ENCODE measurements at regions not wholly inside any gene's neighbourhood (a gene's known extent, or its start where the extent isn't known, plus 50 kb on each side); places are given as distances from the start of the nearest gene placed in this dataset.
"Not testable (repeated sequence)": the region's sequence is repeated elsewhere in the genome, so short reads cannot be mapped to it uniquely, and the experiment has no call there.

- no peak for DNase-seq
- Histone ChIP-seq H3K27ac (no peak overlapping the region), H3K4me1 (no peaks in the 10 kb centered on the region), H3K9me3 (no peaks in the 10 kb centered on the region), H3K4me3 (replicated peaks in 1 of 3) (no peak overlapping the region), H3K27me3 (no peaks in the 10 kb centered on the region), H3K36me3 (no peaks in the 10 kb centered on the region)
- TF ChIP-seq, protein P1, sequence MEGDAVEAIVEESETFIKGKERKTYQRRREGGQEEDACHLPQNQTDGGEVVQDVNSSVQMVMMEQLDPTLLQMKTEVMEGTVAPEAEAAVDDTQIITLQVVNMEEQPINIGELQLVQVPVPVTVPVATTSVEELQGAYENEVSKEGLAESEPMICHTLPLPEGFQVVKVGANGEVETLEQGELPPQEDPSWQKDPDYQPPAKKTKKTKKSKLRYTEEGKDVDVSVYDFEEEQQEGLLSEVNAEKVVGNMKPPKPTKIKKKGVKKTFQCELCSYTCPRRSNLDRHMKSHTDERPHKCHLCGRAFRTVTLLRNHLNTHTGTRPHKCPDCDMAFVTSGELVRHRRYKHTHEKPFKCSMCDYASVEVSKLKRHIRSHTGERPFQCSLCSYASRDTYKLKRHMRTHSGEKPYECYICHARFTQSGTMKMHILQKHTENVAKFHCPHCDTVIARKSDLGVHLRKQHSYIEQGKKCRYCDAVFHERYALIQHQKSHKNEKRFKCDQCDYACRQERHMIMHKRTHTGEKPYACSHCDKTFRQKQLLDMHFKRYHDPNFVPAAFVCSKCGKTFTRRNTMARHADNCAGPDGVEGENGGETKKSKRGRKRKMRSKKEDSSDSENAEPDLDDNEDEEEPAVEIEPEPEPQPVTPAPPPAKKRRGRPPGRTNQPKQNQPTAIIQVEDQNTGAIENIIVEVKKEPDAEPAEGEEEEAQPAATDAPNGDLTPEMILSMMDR (IDR thresholded peaks at IDR 0.05): no peak
- no peak for TF ChIP-seq POLR2A (IDR thresholded peaks at IDR 0.05)
- intact Hi-C loops (cut with DNase I): no loop called here
- WGBS, 2 donors: 76 to 79% methylated on average over 4 of the region's 4 CpGs
These were observed 700.2 kb upstream of the PCDH20 start for GRCh38 chr13:62115831-62116230.

GRCh38 chr13:62113179-62113578, 697.5 kb upstream of the PCDH20 start:
- Histone ChIP-seq H3K36me3 (no peaks in the 10 kb centered on the region), H3K27me3 (no peaks in the 10 kb centered on the region), H3K9me3 (no peaks in the 10 kb centered on the region), H3K27ac (no peak overlapping the region), H3K4me1 (no peaks in the 10 kb centered on the region), H3K4me3 (replicated peaks in 1 of 3) (no peak overlapping the region)
- TF ChIP-seq, protein P1 (IDR thresholded peaks at IDR 0.05): no peak
- TF ChIP-seq POLR2A (IDR thresholded peaks at IDR 0.05): no peak
- no peak for DNase-seq
- intact Hi-C loops (cut with DNase I): no loop called here
- WGBS, 2 donors: 53 to 59% methylated on average over 3 of the region's 3 CpGs

DNA sequence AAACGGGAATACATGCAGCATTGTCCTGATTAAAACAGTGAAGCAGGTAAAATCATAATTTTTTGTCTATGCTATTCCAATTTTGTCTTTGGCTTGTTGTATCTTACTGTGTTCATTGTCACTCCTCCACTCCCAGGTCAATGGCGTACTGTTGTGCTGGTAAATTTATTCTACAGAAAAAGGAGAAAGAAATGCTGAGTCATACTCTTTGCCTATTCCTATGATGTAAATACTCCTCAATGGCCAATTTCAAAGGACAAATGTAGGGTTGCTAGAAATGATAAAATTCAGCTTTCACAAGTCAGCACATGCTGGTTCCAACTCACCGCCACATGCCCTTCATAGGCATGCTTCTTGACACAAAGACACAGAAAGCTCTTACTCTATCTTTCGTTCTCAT, 694.4 kb upstream of the PCDH20 start:
- H3K9me3 ChIP-seq: no peaks in the 10 kb centered on the region
- intact Hi-C loops (cut with DNase I): no loop called here
- WGBS, 2 donors: 81 to 93% methylated on average over 4 of the region's 4 CpGs
- no peak for TF ChIP-seq POLR2A (IDR thresholded peaks at IDR 0.05)
- TF ChIP-seq, protein P1 (IDR thresholded peaks at IDR 0.05): no peak
- DNase-seq: no peak
- no peaks in the 10 kb centered on the region for H3K36me3 ChIP-seq
- no peak overlapping the region for H3K27ac ChIP-seq
- H3K4me3 ChIP-seq (replicated peaks in 1 of 3): no peak overlapping the region
- no peaks in the 10 kb centered on the region for H3K27me3 ChIP-seq
- no peaks in the 10 kb centered on the region for H3K4me1 ChIP-seq

GRCh38 chr13:62104136-62104535, 688.5 kb upstream of the PCDH20 start:
- H3K9me3 ChIP-seq; intact Hi-C loops (cut with DNase I); H3K27me3 ChIP-seq; DNase-seq; H3K36me3 ChIP-seq; H3K4me1 ChIP-seq; H3K27ac ChIP-seq; H3K4me3 ChIP-seq (replicated peaks in 1 of 3): not testable (repeated sequence)
- WGBS, 2 donors: 87 to 89% methylated on average over 7 of the region's 7 CpGs

DNA sequence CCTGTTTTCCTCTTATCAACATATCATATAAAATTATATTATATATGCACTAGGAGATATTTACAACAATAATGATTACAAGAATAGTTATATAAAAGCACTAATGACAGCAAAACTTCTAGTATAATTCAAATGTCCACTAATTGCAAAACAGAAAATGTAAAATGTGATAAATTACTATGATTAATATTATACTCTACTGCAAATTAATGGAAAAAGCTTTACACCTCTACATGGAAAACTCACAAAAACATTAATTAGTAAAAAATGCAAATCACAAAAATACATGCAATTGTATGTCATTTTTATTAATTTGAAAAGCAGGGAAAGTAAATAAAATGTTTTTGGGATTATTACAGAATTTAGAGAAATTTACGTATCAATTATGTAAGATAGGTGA, 681.0 kb upstream of the PCDH20 start:
- no peak for TF ChIP-seq POLR2A (IDR thresholded peaks at IDR 0.05)
- TF ChIP-seq, protein P1 (IDR thresholded peaks at IDR 0.05): no peak
- H3K27ac ChIP-seq: no peak overlapping the region
- DNase-seq: no peak
- no peaks in the 10 kb centered on the region for H3K27me3 ChIP-seq
- H3K4me1 ChIP-seq: no peaks in the 10 kb centered on the region
- no peaks in the 10 kb centered on the region for H3K36me3 ChIP-seq
- 96 to 99% methylated on average over 1 of the region's 1 CpG for WGBS, 2 donors
- intact Hi-C loops (cut with DNase I): no loop called here
- no peaks in the 10 kb centered on the region for H3K9me3 ChIP-seq
- H3K4me3 ChIP-seq (replicated peaks in 1 of 3): no peak overlapping the region

- TF ChIP-seq, protein P1 (IDR thresholded peaks at IDR 0.05): no peak
- no peak for TF ChIP-seq POLR2A (IDR thresholded peaks at IDR 0.05)
- H3K4me3 ChIP-seq (replicated peaks in 1 of 3): no peak overlapping the region
- intact Hi-C loops (cut with DNase I): no loop called here
- no peaks in the 10 kb centered on the region for H3K9me3 ChIP-seq
- 98 to 100% methylated on average over 1 of the region's 1 CpG for WGBS, 2 donors
- H3K27me3 ChIP-seq: no peaks in the 10 kb centered on the region
- no peaks in the 10 kb centered on the region for H3K4me1 ChIP-seq
- DNase-seq: no peak
- H3K36me3 ChIP-seq: no peaks in the 10 kb centered on the region
- H3K27ac ChIP-seq: no peak overlapping the region
These were observed 679.3 kb upstream of the PCDH20 start for GRCh38 chr13:62094932-62095331.
